ENCODE measurements at regions not wholly inside any gene's neighbourhood (a gene's known extent, or its start where the extent isn't known, plus 50 kb on each side); places are given as distances from the start of the nearest gene placed in this dataset.

GRCh38 chr6:43865086-43865485 lies 95.1 kb downstream of the VEGFA start:
- H3K27ac ChIP-seq, result no peak overlapping the region
- no peak for DNase-seq (ENCODE audit: low read depth, low spot score)

GRCh38 chr6:43862925-43863324 lies 92.9 kb downstream of the VEGFA start:
- no peak overlapping the region for H3K27ac ChIP-seq
- DNase-seq (ENCODE audit: low read depth, low spot score), result no peak

GRCh38 chr6:43861212-43861894 lies 91.3 kb downstream of the VEGFA start:
- DNase-seq (ENCODE audit: low read depth, low spot score), result no peak
- no peak overlapping the region for H3K27ac ChIP-seq

GRCh38 chr6:43860285-43860684 lies 90.3 kb downstream of the VEGFA start:
- no peak for DNase-seq (ENCODE audit: low read depth, low spot score)
- no peak overlapping the region for H3K27ac ChIP-seq

GRCh38 chr6:43859213-43859612 lies 89.2 kb downstream of the VEGFA start:
- DNase-seq (ENCODE audit: low read depth, low spot score), result no peak
- no peak overlapping the region for H3K27ac ChIP-seq

- no peak for DNase-seq (ENCODE audit: low read depth, low spot score)
- H3K27ac ChIP-seq, result no peak overlapping the region
These were observed 88.4 kb downstream of the VEGFA start for GRCh38 chr6:43858161-43859153.

- H3K27ac ChIP-seq, result no peak overlapping the region
These were observed 86.2 kb downstream of the VEGFA start for GRCh38 chr6:43856005-43856765.

GRCh38 chr6:43855247-43855646 lies 85.2 kb downstream of the VEGFA start:
- DNase-seq (ENCODE audit: low read depth, low spot score), result no peak

More at GRCh38 chr6:43856005-43856765, 86.2 kb downstream of the VEGFA start:
- no peak for DNase-seq (ENCODE audit: low read depth, low spot score)

GRCh38 chr6:43853066-43853650 lies 83.1 kb downstream of the VEGFA start:
- DNase-seq (ENCODE audit: low read depth, low spot score), result no peak
- H3K27ac ChIP-seq, result no peak overlapping the region

More at GRCh38 chr6:43855247-43855646, 85.2 kb downstream of the VEGFA start:
- H3K27ac ChIP-seq, result no peak overlapping the region

GRCh38 chr6:43852350-43852864 lies 82.4 kb downstream of the VEGFA start:
- DNase-seq (ENCODE audit: low read depth, low spot score), result no peak
- no peak overlapping the region for H3K27ac ChIP-seq

GRCh38 chr6:43851204-43851865 lies 81.3 kb downstream of the VEGFA start:
- DNase-seq (ENCODE audit: low read depth, low spot score), result no peak
- H3K27ac ChIP-seq, result no peak overlapping the region

GRCh38 chr6:43850314-43851203 lies 80.5 kb downstream of the VEGFA start:
- no peak for DNase-seq (ENCODE audit: low read depth, low spot score)
- H3K27ac ChIP-seq, result no peak overlapping the region

GRCh38 chr6:43849844-43850243 lies 79.8 kb downstream of the VEGFA start:
- no peak for DNase-seq (ENCODE audit: low read depth, low spot score)
- H3K27ac ChIP-seq, result no peak overlapping the region

- H3K27ac ChIP-seq, result no peak overlapping the region
- DNase-seq (ENCODE audit: low read depth, low spot score), result no peak
These were observed 78.8 kb downstream of the VEGFA start for GRCh38 chr6:43848671-43849391.

- no peak overlapping the region for H3K27ac ChIP-seq
- no peak for DNase-seq (ENCODE audit: low read depth, low spot score)
These were observed 78.0 kb downstream of the VEGFA start for GRCh38 chr6:43847741-43848630.

GRCh38 chr6:43846556-43846955 lies 76.5 kb downstream of the VEGFA start:
- no peak overlapping the region for H3K27ac ChIP-seq
- DNase-seq (ENCODE audit: low read depth, low spot score), result no peak

GRCh38 chr6:43845646-43846045 lies 75.6 kb downstream of the VEGFA start:
- no peak overlapping the region for H3K27ac ChIP-seq
- DNase-seq (ENCODE audit: low read depth, low spot score), result no peak
